ENCODE measurements at regions not wholly inside any gene's neighbourhood (a gene's known extent, or its start where the extent isn't known, plus 50 kb on each side); places are given as distances from the start of the nearest gene placed in this dataset.
"Not testable (repeated sequence)": the region's sequence is repeated elsewhere in the genome, so short reads cannot be mapped to it uniquely, and the experiment has no call there.

DNA sequence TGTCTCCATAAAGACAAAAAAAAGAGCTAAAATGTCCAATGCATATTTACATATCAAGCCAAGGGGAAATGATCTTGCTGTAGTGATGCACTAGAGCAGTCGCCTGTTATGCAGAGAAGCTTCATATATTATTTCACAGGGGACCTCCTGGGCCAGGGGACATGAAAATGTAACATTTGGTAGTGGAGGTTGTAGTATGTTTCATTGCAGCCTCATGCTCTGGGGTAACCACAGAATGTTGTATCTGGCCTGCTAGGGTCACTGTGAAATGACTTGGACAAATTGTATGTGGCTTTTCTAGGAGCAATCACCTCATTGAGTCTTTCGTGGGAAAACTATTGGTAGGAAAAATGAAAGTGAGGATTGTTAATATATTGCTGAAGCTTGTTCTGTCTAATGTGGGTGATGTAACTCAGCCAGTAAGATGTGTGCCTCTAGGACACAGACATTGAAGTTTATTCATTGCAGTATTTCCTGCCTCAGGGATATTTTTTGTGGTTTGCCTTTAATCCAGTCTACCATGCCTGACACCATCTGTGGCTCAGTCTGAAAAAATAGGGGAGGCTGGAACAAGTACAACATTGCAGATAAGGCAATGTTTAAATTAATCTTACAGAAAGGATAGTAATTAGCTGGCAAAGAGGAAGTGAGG, 430.8 kb upstream of the TNC start:
- no peak for DNase-seq

DNA sequence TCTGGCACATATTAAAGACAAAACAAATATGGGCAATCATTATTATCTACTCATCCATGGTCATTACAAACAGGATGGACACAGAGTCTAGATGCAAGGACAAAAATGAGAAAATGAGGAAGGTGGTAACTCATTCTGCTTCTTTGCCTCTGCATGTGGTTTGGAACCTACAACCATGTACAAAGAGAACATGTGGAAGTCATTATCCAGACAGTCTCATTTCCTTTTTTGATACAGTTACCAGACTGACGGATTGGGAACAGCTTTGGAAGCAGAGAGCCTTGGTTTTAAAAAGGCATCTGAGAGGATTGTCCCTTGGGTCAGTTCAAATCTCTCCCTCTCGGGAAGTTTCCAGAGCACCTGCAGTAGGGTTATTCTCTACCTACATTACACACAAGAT, 433.4 kb upstream of the TNC start:
- no peak for DNase-seq

DNA sequence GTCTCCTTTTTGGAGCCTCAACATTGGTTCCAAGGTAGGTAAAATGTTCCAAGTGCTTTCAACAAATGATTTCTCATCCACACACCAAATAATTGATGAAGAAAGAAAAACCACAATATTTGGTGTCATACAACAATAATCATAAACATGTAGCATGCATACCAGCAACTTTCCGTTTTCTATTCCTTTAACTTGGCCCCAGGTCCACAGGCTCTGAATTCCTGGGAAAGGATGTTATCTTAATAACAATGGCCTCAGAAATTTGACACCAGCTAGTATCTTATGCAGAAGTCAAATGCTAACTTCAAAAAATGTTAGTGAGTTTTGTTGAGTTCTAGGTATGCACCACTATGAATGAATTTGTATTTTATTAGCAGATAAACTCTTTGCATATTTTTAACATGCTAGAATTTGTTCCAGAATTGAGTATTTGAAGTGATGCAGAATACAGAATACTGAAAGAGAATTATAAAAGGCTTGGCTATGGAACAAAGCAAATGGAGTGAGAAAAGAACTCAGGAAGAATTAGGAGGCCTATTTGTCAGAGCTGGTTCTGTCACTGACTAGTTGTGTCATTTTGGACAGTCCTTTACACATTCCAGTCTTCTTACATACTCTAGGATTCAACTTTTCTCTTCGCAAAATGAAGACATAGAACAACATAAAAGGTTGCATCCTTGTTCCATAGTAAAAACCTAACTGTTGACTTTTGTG, 435.3 kb upstream of the TNC start:
- no peak for DNase-seq

DNA sequence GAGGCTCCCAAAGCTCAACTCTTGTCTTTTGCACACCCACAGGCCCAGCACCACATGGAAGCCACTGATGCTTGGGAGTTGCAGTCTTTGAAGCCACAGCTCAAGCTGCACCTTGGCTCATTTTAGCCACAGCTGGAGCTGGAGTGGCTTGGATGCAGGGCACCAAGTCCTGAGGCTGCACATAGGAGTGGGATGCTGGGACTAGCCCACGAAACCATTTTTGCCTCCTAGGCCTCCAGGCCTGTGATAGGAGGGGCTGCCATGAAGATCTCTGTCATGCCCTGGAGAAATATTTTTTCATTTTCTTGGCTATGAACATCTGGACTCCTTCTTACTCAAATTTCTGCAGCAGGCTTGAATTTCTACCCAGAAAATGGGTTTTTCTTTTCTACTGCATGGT, 438.5 kb upstream of the TNC start:
- DNase-seq = no peak

DNA sequence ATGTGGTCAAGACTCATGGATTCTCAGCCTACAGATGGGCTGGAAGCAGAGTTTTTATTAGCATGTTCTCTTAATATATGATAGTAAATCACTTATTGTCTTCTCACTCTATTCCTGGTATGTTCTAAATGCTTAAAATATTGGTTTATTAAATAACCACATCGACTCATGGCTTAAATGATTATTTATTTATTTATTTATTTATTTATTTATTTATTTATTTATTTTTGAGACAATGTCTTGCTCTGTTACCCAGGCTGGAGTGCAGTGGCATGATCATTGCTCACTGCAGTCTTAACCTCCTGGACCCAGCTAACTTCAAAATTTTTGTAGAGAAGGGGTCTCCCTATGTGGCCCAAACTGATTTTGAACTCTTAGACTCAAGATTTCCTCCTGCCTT, 457.2 kb upstream of the TNC start:
- no peak for DNase-seq

DNA sequence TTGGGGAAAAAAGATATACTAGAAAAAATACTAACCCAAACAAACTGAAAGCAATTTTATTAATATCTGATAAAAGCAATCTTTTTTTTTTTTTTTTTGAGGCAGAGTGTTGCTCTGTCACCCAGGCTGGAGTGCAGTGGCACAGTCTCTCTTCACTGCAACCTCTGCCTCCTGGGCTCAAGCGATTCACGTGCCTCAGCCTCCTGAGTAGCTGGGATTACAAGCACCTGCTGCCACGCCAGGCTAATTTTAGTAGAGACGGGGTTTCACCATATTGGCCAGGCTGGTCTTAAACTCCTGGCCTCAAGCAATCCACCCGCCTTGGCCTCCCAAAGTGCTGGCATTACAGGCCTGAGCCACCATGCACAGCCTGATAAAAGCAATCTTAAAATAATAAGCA, 467.5 kb upstream of the TNC start:
- not testable (repeated sequence) for DNase-seq

DNA sequence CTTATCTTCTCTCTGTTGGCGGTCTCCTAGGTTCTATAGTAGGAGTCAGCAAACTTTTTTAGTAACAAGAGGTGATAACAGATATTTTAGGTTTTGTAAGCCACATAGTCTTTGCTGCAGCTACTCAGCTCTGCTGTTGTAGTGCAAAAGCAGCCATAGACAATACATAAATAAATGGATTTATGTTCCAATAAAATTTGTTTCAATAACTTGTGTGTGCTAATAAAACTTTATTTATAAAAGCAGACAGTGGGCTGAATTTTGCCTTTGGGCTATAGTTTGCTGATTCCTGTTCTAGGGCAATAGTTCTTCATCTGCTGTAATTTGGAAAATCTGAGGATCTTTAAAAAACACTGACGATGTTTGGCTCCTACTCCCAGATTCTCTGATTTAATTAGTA, 469.4 kb upstream of the TNC start:
- DNase-seq = no peak

DNA sequence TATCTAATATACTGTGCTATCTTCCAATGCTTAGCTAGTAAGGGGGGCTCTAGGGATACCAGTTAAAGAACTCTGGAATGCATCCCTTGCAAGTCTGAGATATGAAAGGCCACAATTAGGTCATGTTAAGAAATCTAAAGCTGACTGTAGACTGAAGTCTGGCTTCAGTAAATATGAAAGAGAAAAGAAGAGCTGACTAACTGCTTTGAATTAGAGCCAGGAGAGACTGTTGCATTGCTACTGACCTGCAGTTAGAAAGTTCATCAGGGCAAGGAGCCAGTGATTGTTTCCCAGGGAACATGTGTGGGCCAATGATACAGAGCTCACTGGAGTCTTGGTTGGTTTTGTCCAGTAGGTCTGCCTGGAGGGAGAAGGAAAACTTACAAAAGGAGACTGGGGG, 472.1 kb upstream of the TNC start:
- DNase-seq = no peak

DNA sequence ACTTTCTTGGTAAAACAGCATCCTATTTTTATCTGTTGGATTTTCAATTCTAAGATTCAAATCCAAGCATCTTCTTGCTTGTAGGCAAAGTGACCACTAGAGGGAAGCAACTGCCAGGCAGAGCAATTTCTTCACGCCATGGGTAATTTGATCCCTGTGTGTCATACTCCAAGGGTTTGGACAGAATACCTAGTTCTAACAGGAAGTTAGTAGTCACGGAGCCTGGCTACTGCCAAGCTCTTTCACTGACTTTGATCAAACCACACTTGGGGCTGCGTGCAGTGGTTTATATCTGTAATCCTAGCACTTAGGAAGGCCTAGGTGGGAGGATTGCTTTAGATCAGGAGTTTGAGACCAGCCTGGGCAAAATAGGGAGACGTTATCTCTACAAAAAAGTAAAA, 473.6 kb upstream of the TNC start:
- peak; percentile 89 for DNase-seq

DNA sequence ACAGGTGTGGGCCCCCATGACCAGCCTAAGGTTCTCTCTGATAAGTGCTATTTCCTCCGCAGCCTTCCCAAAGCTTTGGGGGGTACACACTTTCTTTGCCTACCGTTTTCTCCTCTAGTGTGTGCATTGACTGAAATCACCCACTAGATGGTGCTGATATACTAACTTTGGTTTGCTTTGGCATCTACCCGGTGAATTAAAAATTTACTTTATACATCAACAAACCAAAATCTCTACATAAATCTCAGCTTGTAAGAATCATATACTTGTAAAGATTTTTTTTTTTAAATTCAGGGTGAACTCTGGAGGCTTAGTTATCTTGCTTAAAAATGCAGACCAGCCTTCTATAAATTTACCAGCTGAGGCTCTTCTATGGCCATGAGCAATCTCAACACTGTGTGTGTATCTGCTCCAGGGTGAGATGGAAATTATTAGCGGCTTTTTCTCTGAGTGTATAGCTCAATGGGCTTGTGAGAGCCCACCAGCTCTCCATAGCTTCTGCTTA, 475.7 kb upstream of the TNC start:
- DNase-seq = peak; percentile 37

DNA sequence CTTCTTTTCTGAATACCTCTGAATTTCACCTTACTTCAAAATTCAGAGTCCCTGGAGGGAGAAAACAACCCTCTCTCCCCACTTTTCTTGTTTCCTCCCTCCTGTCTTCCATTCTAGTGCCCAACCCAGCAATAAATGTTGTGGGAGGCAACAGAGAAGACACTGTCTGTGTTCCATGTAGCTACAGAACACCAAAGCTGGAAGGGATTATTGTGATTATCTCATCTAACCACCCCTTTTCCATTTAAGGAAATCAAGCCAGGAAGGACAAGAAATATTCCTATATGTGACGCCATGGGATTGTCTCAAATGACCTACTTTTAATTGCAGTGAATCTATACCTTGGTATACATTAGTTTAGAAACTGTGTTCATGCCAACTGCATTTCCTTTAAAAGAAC, 476.6 kb upstream of the TNC start:
- DNase-seq = no peak

DNA sequence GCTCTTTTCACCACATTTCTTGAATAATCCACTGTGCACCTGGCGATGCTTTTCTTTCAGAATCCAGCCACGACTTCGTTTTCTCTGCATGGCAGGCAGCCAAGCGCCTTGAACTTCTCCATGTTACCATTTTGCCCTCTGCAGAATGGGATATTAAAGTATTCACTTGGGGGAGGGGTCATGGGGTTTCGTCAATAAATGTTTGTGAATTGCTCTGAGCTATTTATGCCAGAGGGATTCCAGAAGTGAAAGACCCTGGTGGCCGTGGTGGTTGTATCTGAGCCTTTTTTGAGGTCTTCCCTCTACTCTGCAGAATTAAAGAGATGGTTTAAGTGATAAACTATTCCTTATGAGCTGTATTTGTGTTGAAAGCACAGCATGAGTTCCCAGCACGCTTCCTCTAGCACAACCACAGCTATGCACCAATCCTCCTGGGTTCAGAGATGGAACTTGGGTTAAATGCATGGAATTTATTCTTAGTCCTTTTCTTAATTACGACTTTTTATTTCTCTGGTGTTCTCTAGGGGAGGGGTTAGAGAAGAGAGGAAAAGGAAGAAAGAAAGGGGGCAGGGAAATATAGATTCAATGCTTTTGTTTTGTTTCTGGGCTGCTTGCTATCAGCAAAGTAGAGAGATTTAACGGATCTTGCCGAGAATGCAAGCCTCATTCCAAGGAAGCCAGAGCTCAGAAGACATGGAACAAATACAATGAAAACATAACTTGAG, 478.2 kb upstream of the TNC start:
- no peak for DNase-seq

DNA sequence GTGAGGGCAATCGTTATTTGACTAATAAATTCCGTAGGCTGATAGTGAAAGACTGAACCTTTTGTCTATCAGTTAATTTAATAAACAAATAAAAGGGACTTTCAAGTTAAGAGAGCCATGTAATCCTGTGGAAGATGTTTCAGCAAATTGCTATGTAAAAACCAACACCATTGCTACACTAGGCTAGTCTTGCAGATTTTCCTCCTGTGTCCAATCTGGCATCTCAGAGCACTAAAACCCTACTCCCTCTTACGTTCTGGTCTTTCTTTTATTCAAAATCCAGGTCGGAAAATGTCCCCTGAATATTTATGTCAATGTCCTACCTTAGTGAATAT, 478.8 kb upstream of the TNC start:
- DNase-seq = no peak

DNA sequence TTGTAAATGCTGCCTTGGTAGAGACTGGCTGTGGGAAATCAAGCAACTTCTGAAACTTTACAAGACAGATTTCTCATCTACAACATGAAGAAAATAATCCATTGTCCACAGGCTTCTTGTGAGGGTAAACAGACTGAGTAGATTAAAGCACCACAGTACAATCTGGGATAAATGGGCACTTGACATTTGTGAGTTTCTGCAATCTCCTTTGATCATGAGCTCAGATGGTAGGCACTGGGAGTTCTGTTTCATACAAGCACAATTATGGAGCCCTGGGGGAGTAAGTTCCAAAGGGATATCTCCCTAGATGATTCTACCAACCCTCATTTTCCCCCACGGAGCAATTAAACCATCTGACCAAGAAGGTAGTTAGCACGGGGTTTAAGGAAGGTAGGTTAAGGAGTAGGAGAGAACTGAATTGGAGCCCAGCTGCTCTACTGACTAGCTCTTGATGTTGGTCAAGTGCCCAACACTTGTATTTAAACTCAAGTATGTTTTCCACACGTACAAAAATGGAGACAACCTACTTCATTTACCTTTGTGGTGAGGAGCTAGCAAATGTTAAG, 479.5 kb upstream of the TNC start:
- DNase-seq = no peak

DNA sequence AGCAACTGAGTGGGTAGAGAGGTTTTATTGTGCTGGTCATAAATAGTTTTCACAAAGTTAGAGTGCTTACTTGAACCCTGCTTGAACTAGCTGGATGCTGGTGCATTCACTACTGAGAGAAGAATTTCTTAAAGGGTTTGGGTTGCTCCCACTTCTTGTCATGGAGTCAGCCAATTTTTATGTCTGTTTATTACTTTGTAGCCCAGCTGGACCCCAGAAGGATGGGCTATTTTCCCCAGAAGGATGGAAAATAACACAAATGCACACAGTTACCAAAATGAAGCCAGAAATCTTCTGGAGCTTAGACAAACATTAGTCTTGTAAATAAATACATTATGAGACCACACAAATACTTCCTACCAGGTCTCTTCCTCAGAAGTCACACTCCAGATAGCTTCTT, 480.8 kb upstream of the TNC start:
- DNase-seq = no peak

DNA sequence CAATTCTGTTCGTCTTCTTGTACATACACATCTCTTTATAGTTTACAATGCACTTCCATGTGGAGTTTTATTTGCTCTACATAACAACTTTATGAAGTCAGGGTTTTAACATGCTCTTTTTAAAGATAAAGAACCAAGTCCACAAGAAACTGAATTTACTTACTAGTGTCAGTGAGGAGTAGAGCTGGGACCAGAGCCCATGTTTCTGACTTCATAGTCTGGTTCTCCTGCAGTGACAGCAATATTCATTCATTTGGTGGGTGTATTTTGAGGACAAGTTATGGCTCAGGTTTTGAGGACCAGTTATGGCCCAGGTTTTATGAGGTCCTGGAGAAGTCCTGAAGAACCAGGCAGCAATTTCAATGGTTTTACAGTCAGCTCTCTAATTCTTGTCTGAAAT, 481.9 kb upstream of the TNC start:
- no peak for DNase-seq

DNA sequence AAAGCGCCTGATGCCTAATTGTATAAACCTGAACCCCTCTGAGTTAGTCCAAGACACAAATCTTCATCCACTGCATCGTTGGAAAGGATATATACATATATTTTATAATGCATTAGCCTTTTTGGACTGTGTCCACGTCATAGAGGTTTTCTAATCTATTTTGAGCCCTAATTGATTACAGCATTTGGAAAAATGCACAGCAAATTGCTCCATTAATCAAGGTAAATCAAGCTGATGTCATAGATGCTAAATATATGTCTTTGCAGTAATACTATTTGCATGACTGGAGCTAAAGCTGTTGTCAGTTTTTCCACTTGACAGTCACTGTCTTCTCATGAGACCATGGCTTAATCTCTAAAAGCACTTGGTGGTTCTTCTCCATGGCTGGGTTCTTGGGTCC, 483.5 kb upstream of the TNC start:
- DNase-seq = no peak

DNA sequence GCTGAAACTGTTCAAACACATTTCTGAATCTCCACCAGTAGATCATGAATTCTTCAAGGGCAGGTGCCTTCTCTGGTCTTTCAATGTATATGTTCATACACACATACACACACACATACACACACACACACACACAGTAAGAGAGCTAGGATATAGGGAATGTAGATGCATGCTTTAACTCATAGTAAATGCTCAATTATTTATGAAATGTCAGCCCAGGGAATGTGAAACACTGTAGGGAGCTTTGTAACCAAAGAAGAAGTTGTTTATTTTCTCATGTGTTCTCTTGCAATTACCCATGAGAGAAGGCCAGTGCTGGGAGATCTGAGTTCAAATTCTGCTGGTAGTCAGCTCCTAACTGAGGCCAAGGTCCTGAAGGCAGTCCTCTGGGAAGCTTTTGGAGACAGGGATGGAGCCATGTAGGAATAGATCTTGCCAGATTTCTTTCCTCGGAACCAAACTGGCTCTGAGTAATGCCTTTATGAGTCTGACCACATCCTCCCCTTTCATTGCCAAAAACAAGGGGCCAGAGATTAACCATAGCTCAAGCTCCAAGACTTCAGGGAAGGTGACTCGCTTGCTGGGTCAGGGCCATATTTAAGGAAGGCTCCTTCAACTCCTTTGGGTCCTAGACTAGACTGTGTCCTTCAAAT, 487.0 kb upstream of the TNC start:
- no peak for DNase-seq

DNA sequence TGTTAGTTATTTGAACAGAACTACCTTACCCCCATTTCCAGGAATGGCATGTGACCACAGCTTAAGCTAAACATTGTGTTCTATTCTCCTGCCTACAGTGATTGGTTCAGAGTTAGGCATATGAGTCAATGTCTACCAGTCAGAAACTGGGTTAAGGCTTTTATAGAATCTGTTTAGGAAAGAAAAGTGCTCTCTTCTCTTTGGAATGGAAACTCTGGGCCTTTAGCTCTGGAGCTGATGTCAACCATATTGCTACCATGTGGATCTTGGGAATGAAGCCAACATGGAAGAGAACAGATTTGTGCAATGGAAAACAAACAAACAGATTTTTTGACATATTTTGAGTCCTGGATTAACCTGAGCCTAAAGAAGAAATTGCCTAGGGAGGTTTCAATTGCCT, 488.9 kb upstream of the TNC start:
- DNase-seq = no peak

DNA sequence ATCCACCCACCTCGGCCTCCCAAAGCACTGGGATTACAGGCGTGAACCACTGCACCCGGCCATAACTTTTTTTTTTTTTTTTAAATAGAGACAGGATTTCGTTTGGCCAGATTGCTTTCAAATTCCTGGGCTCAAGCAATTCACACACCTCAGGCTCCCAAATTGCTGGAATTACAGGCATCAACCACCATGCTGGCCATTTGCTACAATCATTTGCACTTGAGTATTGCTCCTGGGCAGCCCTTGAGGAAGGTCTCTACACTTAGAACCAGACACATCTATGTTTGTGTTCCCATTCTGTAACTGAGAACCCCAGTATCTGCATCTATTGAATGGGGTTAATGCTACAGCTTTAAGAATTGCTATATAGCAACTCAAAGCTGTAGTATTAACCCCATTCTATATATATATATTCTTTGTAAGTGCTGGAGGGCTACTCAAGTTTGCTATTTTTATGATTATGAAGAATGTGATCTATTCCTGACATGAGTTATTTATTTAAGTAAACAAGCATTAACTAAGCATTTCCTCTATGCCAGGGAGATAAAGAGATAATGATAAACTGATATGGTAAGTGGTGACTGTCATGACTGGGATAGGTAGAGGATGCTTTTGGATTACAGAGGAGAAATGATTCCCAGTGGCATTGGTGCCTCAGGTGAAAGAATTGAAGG, 496.5 kb upstream of the TNC start:
- DNase-seq = no peak

DNA sequence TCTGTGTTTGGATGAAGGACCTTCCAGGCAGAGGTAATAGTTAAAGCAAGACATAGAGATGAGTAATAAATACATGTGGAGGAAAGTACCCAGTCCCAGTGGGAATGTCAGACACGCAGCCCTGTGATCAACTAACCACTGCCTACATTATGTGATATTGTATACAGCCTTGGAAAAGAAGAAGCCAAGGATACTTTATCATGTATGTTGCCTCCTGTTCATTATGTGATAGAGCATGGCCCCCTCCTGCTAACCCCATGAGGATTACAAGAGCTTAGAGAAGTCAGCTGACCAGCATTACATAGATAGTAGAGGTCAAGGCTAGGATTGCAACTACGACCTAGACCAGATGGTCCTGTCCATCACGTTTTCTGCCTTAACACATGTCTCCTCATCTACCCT, 497.0 kb upstream of the TNC start:
- no peak for DNase-seq

All from renal pelvis (tissue), 1 donor.